NT2/D1 (cell line): ENCODE measurements at regions not wholly inside any gene's neighbourhood (a gene's known extent, or its start where the extent isn't known, plus 50 kb on each side); places are given as distances from the start of the nearest gene placed in this dataset.

Source experiments
- DNase-seq: peaks from one replicate; pipeline ENCODE4 v3.0.0-alpha.2; 2011; ENCODE audit warnings: low read depth, low spot score
- H3K27me3 ChIP-seq: 2 replicates; pipeline ENCODE4 v1.6.0; 2011; ENCODE audit warnings: mild to moderate bottlenecking; ENCODE audit not compliant: insufficient read length, insufficient read depth
- H3K36me3 ChIP-seq: 2 replicates; pipeline ENCODE4 v1.6.1; 2011; ENCODE audit warnings: mild to moderate bottlenecking, low read length, mixed read lengths; ENCODE audit not compliant: insufficient read depth, insufficient read length
- H3K4me1 ChIP-seq: 2 replicates; pipeline ENCODE4 v1.5.1; 2011; ENCODE audit not compliant: insufficient read depth, insufficient read length
- H3K4me3 ChIP-seq: 2 replicates; pipeline ENCODE4 v1.5.1; 2011; ENCODE audit warnings: low read depth; ENCODE audit not compliant: insufficient read length
- H3K9ac ChIP-seq: 2 replicates; pipeline ENCODE4 v1.6.0; 2011; ENCODE audit warnings: low read depth; ENCODE audit not compliant: insufficient read length
- H3K9me3 ChIP-seq: 2 replicates; pipeline ENCODE4 v1.5.1; 2011; ENCODE audit warnings: mild to moderate bottlenecking, low read length; ENCODE audit not compliant: insufficient read depth
- SUZ12 ChIP-seq: IDR thresholded peaks from 2 replicates; pipeline ENCODE4 v1.6.1; 2011; ENCODE audit not compliant: insufficient read length, insufficient read depth; ENCODE audit errors: extremely low read depth
- YY1 ChIP-seq: IDR thresholded peaks from 2 replicates; pipeline ENCODE4 v1.6.1; 2011; ENCODE audit not compliant: insufficient read length, insufficient read depth
- ZNF274 ChIP-seq: IDR thresholded peaks from 2 replicates; pipeline ENCODE4 v1.6.1; 2011; ENCODE audit warnings: mild to moderate bottlenecking, low read depth, low read length

DNA sequence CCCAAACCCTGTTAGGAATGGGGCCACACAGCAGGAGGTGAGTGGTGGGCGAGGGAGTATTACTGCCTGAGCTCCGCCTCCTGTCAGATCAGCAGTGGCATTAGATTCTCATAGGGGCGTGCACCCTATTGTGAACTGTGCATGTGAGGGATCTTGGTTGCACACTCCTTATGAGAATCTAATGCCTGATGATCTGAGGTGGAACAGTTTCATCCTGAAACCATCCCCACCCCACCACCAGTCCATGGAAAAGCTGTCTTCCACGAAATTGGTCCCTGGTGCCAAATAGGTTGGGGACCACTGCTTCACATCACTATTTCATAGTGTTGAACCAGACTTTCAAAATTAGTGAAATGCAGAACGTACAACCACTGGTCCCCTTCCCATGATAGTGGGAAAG, 57.9 kb upstream of the BICD1 start:
- DNase-seq = no peak
- TF ChIP-seq SUZ12 = no peak
- no peak for TF ChIP-seq ZNF274
- no peak for TF ChIP-seq YY1
- Histone ChIP-seq H3K27me3 (no peaks in the 10 kb centered on the region), H3K36me3 (no peaks in the 10 kb centered on the region), H3K9me3 (peaks cover 44% of the 10 kb centered on the region), H3K4me1 (no peaks in the 10 kb centered on the region), H3K9ac (no peak overlapping the region), H3K4me3 (no peak overlapping the region)

DNA sequence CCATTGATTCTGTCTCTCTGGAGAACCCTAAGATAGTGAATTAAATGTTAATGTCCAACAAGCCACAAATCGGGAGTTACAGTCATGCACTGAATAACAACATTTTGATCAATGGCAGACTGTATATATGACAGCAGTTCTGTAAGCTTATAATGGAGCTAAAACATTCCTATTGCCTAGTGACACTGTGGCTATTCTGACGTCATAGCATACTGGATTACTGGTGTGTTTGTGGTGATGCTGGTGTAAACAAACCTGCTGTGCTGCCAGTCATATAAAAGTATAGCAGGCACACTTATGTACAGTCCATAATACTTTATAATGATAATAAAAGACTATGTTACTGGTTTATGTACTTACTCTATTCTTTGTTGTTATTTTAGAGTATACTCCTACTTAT, 56.7 kb upstream of the BICD1 start:
- peaks cover 44% of the 10 kb centered on the region for H3K9me3 ChIP-seq
- no peaks in the 10 kb centered on the region for H3K27me3 ChIP-seq
- H3K9ac ChIP-seq = no peak overlapping the region
- H3K4me1 ChIP-seq = no peaks in the 10 kb centered on the region
- H3K4me3 ChIP-seq = no peak overlapping the region
- H3K36me3 ChIP-seq = no peaks in the 10 kb centered on the region
- no peak for TF ChIP-seq SUZ12
- no peak for TF ChIP-seq ZNF274
- TF ChIP-seq YY1 = no peak
- DNase-seq = no peak

- Histone ChIP-seq H3K9me3 (peaks cover 39% of the 10 kb centered on the region), H3K36me3 (no peaks in the 10 kb centered on the region), H3K9ac (no peak overlapping the region), H3K4me3 (no peak overlapping the region), H3K4me1 (no peaks in the 10 kb centered on the region), H3K27me3 (no peaks in the 10 kb centered on the region)
- no peak for DNase-seq
- TF ChIP-seq SUZ12 = no peak
- TF ChIP-seq ZNF274 = no peak
- no peak for TF ChIP-seq YY1
Observed at GRCh38 chr12:32051511-32052211, 55.0 kb upstream of the BICD1 start.

DNA sequence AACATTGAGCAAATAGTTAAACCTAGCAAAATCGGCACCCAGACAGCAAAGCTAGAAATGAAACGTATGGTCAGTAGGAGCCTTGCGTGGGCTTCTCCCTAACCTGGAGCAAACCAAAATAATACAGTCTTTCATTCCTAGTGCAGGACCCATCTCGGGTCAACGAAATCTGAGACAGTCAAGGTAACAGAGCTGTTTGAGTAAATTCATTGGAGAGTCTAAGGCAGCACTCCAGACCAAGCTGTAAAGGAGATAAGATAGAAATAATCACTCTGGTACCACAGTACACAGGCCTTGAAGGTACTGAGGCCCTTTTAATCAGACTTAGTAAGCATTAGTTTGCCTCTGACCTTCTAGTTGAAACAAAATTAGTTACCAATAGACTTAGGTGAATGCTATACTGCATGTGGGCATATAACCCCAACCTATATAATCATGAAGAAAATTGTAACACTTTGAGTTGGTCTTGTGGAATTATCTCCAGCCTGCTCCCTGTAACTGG, 54.4 kb upstream of the BICD1 start:
- H3K36me3 ChIP-seq = no peaks in the 10 kb centered on the region
- H3K27me3 ChIP-seq = no peaks in the 10 kb centered on the region
- no peak for DNase-seq
- H3K9ac ChIP-seq = no peak overlapping the region
- TF ChIP-seq YY1 (no peak), ZNF274 (no peak)
- H3K4me3 ChIP-seq = no peak overlapping the region
- no peaks in the 10 kb centered on the region for H3K4me1 ChIP-seq
- H3K9me3 ChIP-seq = peaks cover 39% of the 10 kb centered on the region

DNA sequence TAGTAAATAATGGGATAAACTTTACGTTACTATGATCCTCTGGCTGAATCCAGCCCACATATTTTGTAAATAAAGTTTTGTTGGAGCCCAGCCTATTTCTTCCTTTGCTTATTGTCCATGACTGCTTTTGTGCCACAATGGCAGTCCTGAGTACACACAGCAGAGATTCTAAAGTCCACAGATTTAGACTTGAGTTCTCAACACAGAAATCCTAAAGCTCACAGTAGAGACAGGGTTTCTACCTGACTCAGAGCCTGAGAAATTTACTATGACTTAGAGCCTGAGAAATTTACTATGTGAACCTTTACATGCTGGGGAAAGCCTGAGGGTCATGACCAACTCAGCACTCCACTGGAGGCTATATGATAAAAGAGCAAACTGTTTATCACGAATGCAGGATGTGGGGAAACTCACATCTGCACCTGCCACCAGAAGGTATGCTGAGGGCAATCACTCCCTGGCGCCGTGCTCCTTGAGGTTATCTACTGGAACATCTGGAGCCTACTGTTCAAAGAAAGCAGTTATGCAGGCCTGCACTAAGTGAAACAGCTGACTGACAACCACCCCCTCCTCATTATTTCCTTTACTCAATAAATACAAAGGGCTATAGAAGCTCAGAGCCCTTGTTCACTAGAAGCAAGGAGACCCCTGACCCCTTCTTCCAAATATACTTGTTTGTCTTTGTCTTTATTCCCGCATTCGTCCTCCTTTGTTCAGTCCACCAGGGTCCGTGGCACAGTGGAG, 52.6 kb upstream of the BICD1 start:
- DNase-seq = no peak
- H3K9ac ChIP-seq = no peak overlapping the region

More for the DNA sequence above, 52.6 kb upstream of the BICD1 start:
- H3K9me3 ChIP-seq = peaks cover 30% of the 10 kb centered on the region
- no peaks in the 10 kb centered on the region for H3K4me1 ChIP-seq
- no peaks in the 10 kb centered on the region for H3K27me3 ChIP-seq
- no peaks in the 10 kb centered on the region for H3K36me3 ChIP-seq
- H3K4me3 ChIP-seq = no peak overlapping the region
- no peak for TF ChIP-seq SUZ12
- no peak for TF ChIP-seq ZNF274
- no peak for TF ChIP-seq YY1
